Stimulated activated effector memory CD8-positive, alpha-beta T cell treated with anti-CD3 and anti-CD28 coated beads, Interleukin-12 subunit alpha, Interleukin-12 subunit beta, amount 100 ng/mL, for 72 hours (primary cell): ENCODE measurements at regions not wholly inside any gene's neighbourhood (a gene's known extent, or its start where the extent isn't known, plus 50 kb on each side); places are given as distances from the start of the nearest gene placed in this dataset.
"Not testable (repeated sequence)": the region's sequence is repeated elsewhere in the genome, so short reads cannot be mapped to it uniquely, and the experiment has no call there.

Experiments used
- ATAC-seq: fragments of 150-1000 bp; cut with Tn5 transposase; 2 replicates; pipeline ENCODE4 v1.10.0; 2021
- DNase-seq, 2 donors: peaks; one replicate each; pipeline ENCODE4 v3.0.0; 2021 to 2022; ENCODE audit warnings: low spot score in 2 of 2
- H3K27ac Mint-ChIP-seq: one replicate; pipeline ENCODE4 v1.8.0; 2022; ENCODE audit warnings: mild to moderate bottlenecking, mixed read lengths
- H3K36me3 Mint-ChIP-seq: one replicate; pipeline ENCODE4 v1.8.0; 2022; ENCODE audit warnings: mild to moderate bottlenecking, mixed read lengths
- H3K4me1 Mint-ChIP-seq: one replicate; pipeline ENCODE4 v1.8.0; 2022; ENCODE audit warnings: mixed read lengths
- H3K4me3 Mint-ChIP-seq: one replicate; pipeline ENCODE4 v1.8.0; 2022; ENCODE audit warnings: mild to moderate bottlenecking, mixed read lengths
- H3K9me3 Mint-ChIP-seq: one replicate; pipeline ENCODE4 v1.8.0; 2022; ENCODE audit warnings: mixed read lengths

DNA sequence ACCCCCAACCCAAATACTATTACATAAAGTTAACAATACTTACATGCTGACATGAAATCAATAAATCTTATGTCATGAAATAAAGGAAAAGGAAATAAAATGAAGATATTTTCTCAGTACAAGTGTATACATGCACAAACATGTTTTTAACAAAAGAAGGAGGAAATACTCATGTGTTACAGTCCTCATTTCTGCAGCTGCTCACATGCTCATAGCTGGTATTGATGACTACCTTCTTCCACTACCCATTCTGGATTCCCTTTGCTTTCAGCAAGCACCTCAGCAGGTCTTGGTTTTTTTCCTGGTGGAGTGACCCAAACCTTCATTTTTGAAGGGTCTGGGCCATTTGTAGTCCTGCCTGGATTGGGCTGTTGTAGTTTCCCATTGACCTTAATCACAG is 278.5 kb downstream of the SPRY2 start:
- not testable (repeated sequence) for H3K36me3 Mint-ChIP-seq, H3K27ac Mint-ChIP-seq, DNase-seq, ATAC-seq, H3K4me1 Mint-ChIP-seq, H3K9me3 Mint-ChIP-seq, H3K4me3 Mint-ChIP-seq

GRCh38 chr13:80059789-80060188 is 281.1 kb downstream of the SPRY2 start:
- Mint-ChIP-seq H3K9me3 (peaks cover 3% of the 10 kb centered on the region), H3K27ac (no peak overlapping the region), H3K4me3 (no peak overlapping the region), H3K36me3 (no peaks in the 10 kb centered on the region), H3K4me1 (no peaks in the 10 kb centered on the region)
- no peak for DNase-seq
- no peak for ATAC-seq

GRCh38 chr13:80058626-80059025 is 282.3 kb downstream of the SPRY2 start:
- ATAC-seq (no peak), DNase-seq (no peak)
- no peaks in the 10 kb centered on the region for H3K36me3 Mint-ChIP-seq
- H3K27ac Mint-ChIP-seq: no peak overlapping the region
- H3K4me3 Mint-ChIP-seq: no peak overlapping the region
- H3K9me3 Mint-ChIP-seq: peaks cover 3% of the 10 kb centered on the region
- no peaks in the 10 kb centered on the region for H3K4me1 Mint-ChIP-seq

DNA sequence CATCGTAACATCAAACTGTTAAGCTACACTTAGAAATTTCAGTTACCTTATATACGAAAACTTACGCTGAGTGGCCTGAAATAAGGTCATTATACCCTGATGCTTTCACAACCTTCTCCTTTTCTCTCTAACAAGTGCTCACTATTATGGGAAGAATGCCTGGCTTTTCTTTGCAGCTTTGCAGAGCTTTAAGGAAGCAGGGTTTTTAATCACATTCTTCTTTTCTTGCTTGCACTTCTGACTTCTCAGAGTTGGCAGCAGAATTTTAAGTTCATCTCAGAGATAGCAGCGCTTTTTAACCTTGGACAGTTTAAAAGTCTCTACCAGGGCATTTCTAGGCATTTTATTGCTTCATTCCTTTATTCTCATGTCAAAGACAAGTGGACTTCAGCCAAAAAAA is 285.1 kb downstream of the SPRY2 start:
- peaks cover 3% of the 10 kb centered on the region for H3K9me3 Mint-ChIP-seq
- no peak for DNase-seq
- no peaks in the 10 kb centered on the region for H3K4me1 Mint-ChIP-seq
- H3K4me3 Mint-ChIP-seq: no peak overlapping the region
- ATAC-seq: no peak
- H3K36me3 Mint-ChIP-seq: no peaks in the 10 kb centered on the region
- no peak overlapping the region for H3K27ac Mint-ChIP-seq

DNA sequence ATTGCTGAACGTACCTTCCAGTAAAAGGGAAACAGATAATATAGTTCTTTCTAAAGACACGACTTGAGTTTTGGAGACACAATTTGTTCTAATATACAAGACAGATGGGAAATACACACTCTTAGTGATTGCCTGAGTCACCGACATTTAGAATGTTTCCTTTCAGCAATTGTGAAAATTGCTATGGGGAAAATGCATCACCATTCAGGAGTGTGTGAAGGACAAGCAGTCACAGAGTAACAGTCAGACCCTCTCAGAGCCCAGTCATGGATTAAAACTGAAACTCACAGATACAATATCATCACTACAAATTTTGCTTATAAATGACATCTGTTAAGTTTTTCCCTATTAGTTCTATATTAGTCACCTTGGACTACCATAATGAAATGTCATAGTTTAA is 286.1 kb downstream of the SPRY2 start:
- DNase-seq: no peak
- Mint-ChIP-seq H3K9me3 (peaks cover 3% of the 10 kb centered on the region), H3K36me3 (no peaks in the 10 kb centered on the region), H3K4me3 (no peak overlapping the region), H3K4me1 (no peaks in the 10 kb centered on the region), H3K27ac (no peak overlapping the region)
- peak; percentile 70 for ATAC-seq

DNA sequence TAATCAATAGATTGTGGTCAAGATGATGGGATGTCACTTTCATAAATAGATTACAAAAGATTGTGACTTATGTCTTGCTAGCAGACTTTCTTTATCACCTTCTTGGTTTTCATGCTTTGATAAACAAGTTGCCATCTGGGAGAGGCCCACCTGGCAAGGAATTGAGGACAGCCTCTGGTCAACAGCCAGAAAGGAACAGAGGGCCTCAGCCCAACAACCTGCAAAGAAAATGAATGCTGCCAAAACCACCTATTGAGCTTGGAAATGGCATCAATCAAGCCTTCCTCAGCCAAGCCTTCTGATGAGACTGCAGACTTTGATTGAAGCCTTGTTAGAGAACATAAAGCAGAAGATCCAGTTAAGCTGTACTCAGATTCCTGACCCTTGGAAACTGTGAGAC is 288.6 kb downstream of the SPRY2 start:
- Mint-ChIP-seq H3K4me3 (no peak overlapping the region), H3K9me3 (peaks cover 3% of the 10 kb centered on the region), H3K36me3 (no peaks in the 10 kb centered on the region), H3K4me1 (no peaks in the 10 kb centered on the region), H3K27ac (no peak overlapping the region)
- ATAC-seq (no peak), DNase-seq (no peak)

DNA sequence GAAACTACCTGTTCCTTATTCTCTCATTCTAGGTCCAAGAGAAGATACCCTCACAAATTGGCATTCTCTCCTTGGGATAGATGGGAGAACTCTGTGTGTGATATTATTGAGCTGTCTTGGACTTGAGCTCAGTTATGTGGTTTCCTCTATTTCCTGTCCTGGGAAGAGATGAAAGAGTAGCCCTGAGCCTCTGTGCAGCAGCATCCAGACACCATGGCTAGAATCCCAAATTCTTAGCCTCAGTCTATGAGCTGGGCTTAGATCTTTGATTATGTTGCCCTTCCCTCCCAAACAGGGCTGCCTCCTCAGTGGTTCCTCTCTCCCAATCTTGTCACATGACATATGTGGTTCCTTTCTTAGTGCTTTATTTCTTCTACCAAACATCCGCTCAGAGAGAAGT is 290.7 kb downstream of the SPRY2 start:
- Mint-ChIP-seq H3K4me1 (no peaks in the 10 kb centered on the region), H3K27ac (no peak overlapping the region), H3K9me3 (peaks cover 3% of the 10 kb centered on the region), H3K4me3 (no peak overlapping the region), H3K36me3 (no peaks in the 10 kb centered on the region)
- no peak for ATAC-seq
- DNase-seq: no peak

DNA sequence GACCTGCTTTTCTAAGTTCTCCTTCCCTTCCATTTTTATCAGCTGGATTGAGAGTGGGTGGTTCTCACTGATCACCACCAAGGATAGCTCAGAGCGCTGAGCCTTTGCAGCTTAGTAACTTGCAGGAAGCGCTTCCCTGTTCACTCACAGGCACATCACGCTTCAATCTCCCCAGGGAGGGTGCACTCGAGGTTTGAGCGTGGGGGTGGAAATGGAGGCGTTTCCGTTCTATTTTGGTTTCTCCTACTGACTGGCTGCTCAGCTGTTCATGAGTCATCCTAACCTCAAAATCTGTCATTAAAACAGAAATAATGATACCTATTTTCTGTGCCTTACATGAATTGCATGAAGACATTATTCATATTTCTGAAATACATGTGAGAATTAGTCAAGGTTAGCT is 292.1 kb downstream of the SPRY2 start:
- peak; percentile 93 for ATAC-seq
- peaks cover 6% of the 10 kb centered on the region for H3K9me3 Mint-ChIP-seq

DNA sequence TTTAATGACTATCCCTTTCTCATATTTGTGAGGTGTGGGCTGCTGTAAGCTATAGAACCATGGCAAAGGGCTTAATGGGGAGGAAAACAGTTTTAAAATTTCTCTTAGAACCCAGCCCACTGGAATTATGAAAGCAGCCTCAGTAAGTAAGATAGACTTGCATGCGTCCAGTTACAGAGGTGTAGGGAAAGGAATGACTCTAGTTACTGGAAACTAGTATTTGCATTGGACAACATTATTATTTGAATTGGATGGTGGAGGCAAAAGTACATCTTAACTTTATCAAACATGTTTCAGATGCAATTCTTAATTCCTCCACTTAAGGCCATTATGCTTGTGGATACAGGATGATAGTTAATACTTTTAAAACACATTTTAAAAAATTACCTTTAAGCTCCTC is 292.9 kb downstream of the SPRY2 start:
- Mint-ChIP-seq H3K4me1 (no peaks in the 10 kb centered on the region), H3K27ac (no peak overlapping the region), H3K9me3 (peaks cover 11% of the 10 kb centered on the region), H3K36me3 (no peaks in the 10 kb centered on the region), H3K4me3 (no peak overlapping the region)
- ATAC-seq (no peak), DNase-seq (no peak)

More for the DNA sequence above, 292.1 kb downstream of the SPRY2 start:
- Mint-ChIP-seq H3K4me1 (no peaks in the 10 kb centered on the region), H3K27ac (no peak overlapping the region), H3K4me3 (no peak overlapping the region), H3K36me3 (no peaks in the 10 kb centered on the region)
- peak in 1 of 2 donors; percentile 47 for DNase-seq

DNA sequence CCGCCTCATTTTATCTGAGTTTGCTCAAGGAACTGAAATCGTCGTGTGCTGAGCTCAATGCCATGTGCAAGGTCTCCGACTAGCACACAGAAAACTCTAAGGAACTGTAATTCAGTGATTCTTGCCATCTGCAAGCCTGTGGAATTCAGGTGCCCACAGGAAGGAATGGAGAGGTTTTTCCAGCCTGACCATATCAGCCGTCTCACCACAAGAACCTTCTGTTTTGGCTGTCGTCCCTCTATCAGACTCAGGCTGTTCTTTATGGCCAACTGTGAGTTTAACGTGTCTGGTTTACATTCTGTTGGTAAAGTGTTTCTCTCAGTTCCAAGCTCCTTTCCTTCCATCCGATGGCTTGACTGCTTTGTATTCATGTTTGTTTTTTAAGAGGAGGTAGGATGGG is 293.5 kb downstream of the SPRY2 start:
- ATAC-seq (no peak), DNase-seq (no peak)
- no peak overlapping the region for H3K4me3 Mint-ChIP-seq
- H3K9me3 Mint-ChIP-seq: peaks cover 13% of the 10 kb centered on the region
- H3K27ac Mint-ChIP-seq: no peak overlapping the region
- H3K4me1 Mint-ChIP-seq: no peaks in the 10 kb centered on the region
- no peaks in the 10 kb centered on the region for H3K36me3 Mint-ChIP-seq

DNA sequence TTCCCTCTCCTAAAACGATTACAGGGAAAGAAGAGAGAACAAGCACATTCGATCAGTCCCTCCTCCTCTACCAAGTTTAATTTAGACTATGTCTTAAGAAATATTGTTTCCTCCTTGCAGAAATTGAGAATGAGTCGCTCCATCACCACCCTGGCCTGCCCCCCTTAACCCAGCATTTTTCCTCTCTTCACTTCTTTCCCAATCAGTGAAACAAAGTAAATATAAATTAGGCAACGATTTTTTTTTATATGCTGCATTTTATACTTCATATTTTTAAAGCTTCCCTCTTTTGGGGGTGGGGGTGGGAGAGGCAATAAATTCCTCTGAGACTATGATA is 300.0 kb downstream of the SPRY2 start:
- H3K9me3 Mint-ChIP-seq: peaks cover 16% of the 10 kb centered on the region
- ATAC-seq (no peak), DNase-seq (no peak)
- H3K4me1 Mint-ChIP-seq: no peaks in the 10 kb centered on the region
- no peaks in the 10 kb centered on the region for H3K36me3 Mint-ChIP-seq
- H3K27ac Mint-ChIP-seq: no peak overlapping the region
- no peak overlapping the region for H3K4me3 Mint-ChIP-seq

DNA sequence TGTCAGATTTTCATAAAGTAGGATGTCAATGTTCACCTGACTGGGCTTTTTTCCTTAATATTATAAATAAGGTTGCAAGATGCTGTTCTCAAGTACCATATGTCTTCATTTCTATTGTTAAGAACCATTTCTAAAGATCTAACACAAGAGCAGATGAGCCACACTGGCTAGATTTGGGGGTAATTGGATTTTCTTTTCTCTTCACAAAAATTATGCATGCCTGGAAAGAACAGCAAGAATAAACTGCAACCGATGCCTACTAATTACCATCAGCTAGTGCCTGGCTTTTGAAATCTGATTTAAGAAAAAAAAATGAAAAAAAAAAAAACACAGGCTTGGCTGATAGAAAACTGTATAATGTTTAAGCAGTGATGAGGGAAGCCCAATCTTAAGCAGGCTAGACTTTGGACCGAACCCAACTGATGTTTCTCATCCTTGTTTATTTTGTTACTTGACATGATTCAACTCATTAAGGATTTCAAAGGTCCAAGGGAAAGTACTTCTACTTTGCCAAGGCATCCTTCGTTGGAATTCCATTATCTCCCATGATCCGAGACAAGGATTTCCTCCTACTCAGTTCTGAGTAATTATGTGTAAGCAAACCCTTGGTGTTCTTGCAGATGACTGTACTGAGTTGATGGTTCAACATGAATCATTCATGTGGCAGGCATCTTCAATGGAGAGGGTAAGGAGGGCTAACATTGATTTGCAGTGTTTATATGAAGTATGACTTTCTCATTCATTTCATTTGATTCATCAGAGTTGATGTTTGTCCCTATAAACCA is 300.5 kb downstream of the SPRY2 start:
- no peak for ATAC-seq
- Mint-ChIP-seq H3K4me1 (no peaks in the 10 kb centered on the region), H3K36me3 (no peaks in the 10 kb centered on the region), H3K27ac (no peak overlapping the region), H3K9me3 (peaks cover 16% of the 10 kb centered on the region), H3K4me3 (no peak overlapping the region)
- no peak for DNase-seq

DNA sequence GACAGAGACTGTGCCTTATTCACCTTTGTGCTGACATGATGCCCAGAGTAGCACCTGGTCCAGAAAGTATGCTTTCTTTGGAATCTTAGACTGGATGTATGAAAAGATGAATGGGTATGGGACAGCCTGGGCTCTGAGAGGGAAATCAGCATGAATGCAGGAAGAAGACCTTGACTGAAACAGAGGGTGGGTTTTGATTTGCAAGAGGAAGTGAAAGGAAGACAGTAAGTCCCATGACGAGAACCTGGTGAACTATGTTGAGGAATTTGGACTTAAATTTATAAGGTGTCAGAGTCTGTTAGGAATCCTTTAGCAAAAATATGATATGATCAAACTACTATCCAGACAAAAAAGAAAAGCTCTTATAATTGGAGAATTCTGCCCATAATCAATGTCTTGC is 301.9 kb downstream of the SPRY2 start:
- ATAC-seq (no peak), DNase-seq (no peak)
- Mint-ChIP-seq H3K4me1 (no peaks in the 10 kb centered on the region), H3K27ac (no peak overlapping the region), H3K9me3 (peaks cover 13% of the 10 kb centered on the region), H3K4me3 (no peak overlapping the region), H3K36me3 (no peaks in the 10 kb centered on the region)

GRCh38 chr13:80038371-80038770 is 302.6 kb downstream of the SPRY2 start:
- no peaks in the 10 kb centered on the region for H3K4me1 Mint-ChIP-seq
- no peaks in the 10 kb centered on the region for H3K36me3 Mint-ChIP-seq
- DNase-seq: no peak
- H3K9me3 Mint-ChIP-seq: peaks cover 9% of the 10 kb centered on the region
- no peak for ATAC-seq
- no peak overlapping the region for H3K4me3 Mint-ChIP-seq
- H3K27ac Mint-ChIP-seq: no peak overlapping the region

DNA sequence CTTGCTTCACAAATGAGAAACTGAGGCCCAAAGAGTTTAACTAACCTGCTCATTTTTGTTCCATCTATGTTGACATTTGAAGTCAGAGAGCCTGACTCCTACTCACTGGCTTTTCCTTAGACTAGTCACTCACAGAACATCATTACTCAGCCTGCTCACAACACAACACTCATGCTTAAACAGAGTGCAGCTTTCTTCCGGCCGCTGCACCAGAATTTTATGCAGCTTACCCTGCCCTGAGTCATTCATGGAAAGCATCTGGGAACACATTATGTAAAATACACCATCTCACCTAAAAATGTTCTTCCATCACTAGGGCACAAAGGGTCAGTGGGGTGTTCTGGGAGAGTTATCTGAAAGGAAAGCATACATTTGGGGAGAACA is 303.4 kb downstream of the SPRY2 start:
- no peak for ATAC-seq
- no peak overlapping the region for H3K4me3 Mint-ChIP-seq
- DNase-seq: no peak

GRCh38 chr13:80036845-80037504 is 304.0 kb downstream of the SPRY2 start:
- Mint-ChIP-seq H3K4me3 (no peak overlapping the region), H3K4me1 (no peaks in the 10 kb centered on the region), H3K27ac (no peak overlapping the region), H3K36me3 (no peaks in the 10 kb centered on the region), H3K9me3 (peaks cover 3% of the 10 kb centered on the region)
- DNase-seq: no peak
- no peak for ATAC-seq

More for the DNA sequence above, 303.4 kb downstream of the SPRY2 start:
- no peaks in the 10 kb centered on the region for H3K4me1 Mint-ChIP-seq
- no peaks in the 10 kb centered on the region for H3K36me3 Mint-ChIP-seq
- peaks cover 7% of the 10 kb centered on the region for H3K9me3 Mint-ChIP-seq
- no peak overlapping the region for H3K27ac Mint-ChIP-seq
